AG04449 (cell line): ENCODE measurements at regions not wholly inside any gene's neighbourhood (a gene's known extent, or its start where the extent isn't known, plus 50 kb on each side); places are given as distances from the start of the nearest gene placed in this dataset.
"Not testable (repeated sequence)": the region's sequence is repeated elsewhere in the genome, so short reads cannot be mapped to it uniquely, and the experiment has no call there.

Source experiments
- CTCF ChIA-PET: fragments of 350-600 bp; formaldehyde crosslinking; extraction: SDS; loops from one replicate; lab custom pipeline; 2021; ENCODE audit warnings: antibody characterized with exemption; lab: Yijun Ruan, JAX
- POLR2A ChIA-PET: fragments of 400-600, 350-600 bp; formaldehyde crosslinking; extraction: SDS; loops from one replicate; lab custom pipeline; 2020; ENCODE audit warnings: antibody characterized with exemption, inconsistent platforms; lab: Yijun Ruan, JAX
- DNase-seq: peaks from one replicate; pipeline ENCODE4 v3.0.0-alpha.2; 2010; ENCODE audit warnings: low read depth, low spot score
- H3K4me3 ChIP-seq: 2 replicates; pipeline ENCODE4 v1.5.1; 2011; ENCODE audit warnings: low read depth, mild to moderate bottlenecking, control low read depth, low read length
- CTCF ChIP-seq: IDR thresholded peaks from one replicate; pipeline ENCODE4 v1.5.1; 2011; ENCODE audit warnings: mild to moderate bottlenecking, moderate library complexity, low read length, control low read depth, inconsistent platforms; ENCODE audit not compliant: insufficient read depth; ENCODE audit errors: missing control alignments

GRCh38 chr6:115747719-115748118 is 313.0 kb downstream of the FRK start:
- no peak overlapping the region for H3K4me3 ChIP-seq
- no peak for TF ChIP-seq CTCF
- CTCF ChIA-PET, result no interaction called here
- DNase-seq, result no peak
- POLR2A ChIA-PET, result no interaction called here

- POLR2A ChIA-PET, H3K4me3 ChIP-seq, DNase-seq, CTCF ChIA-PET: not testable (repeated sequence)
Observed at GRCh38 chr6:115746583-115746982, 314.1 kb downstream of the FRK start.

- ChIA-PET CTCF (no interaction called here), POLR2A (interaction anchor here (0.7 kb wide), 1 partner anchor 15 kb away, joined by 3 read pairs; no protein-coding TSS in a partner anchor)
Observed at GRCh38 chr6:115740907-115741306, 319.8 kb downstream of the FRK start.

GRCh38 chr6:115735610-115736009 is 325.1 kb downstream of the FRK start:
- H3K4me3 ChIP-seq, result no peak overlapping the region
- no peak for TF ChIP-seq CTCF
- no peak for DNase-seq
- ChIA-PET CTCF (no interaction called here), POLR2A (no interaction called here)

More at GRCh38 chr6:115740907-115741306, 319.8 kb downstream of the FRK start:
- DNase-seq, result no peak
- TF ChIP-seq CTCF, result no peak
- no peak overlapping the region for H3K4me3 ChIP-seq

- POLR2A ChIA-PET, result no interaction called here
- CTCF ChIA-PET, result no interaction called here
- no peak for TF ChIP-seq CTCF
- no peak overlapping the region for H3K4me3 ChIP-seq
- DNase-seq, result no peak
Observed at GRCh38 chr6:115733426-115733825, 327.3 kb downstream of the FRK start.

- TF ChIP-seq CTCF, result no peak
- POLR2A ChIA-PET, result no interaction called here
- CTCF ChIA-PET, result no interaction called here
- DNase-seq, result no peak
- no peak overlapping the region for H3K4me3 ChIP-seq
Observed at GRCh38 chr6:115729036-115729435, 331.7 kb downstream of the FRK start.

- POLR2A ChIA-PET, result no interaction called here
- no peak for TF ChIP-seq CTCF
- no peak for DNase-seq
Observed at GRCh38 chr6:115728171-115728570, 332.5 kb downstream of the FRK start.

More at GRCh38 chr6:115728171-115728570, 332.5 kb downstream of the FRK start:
- H3K4me3 ChIP-seq, result no peak overlapping the region
- CTCF ChIA-PET, result no interaction called here
